PC-3 (cell line): ENCODE measurements at regions not wholly inside any gene's neighbourhood (a gene's known extent, or its start where the extent isn't known, plus 50 kb on each side); places are given as distances from the start of the nearest gene placed in this dataset.

Experiments used
- ATAC-seq: fragments of 200-7000 bp; cut with Tn5 transposase; 2 replicates; pipeline ENCODE4 v1.9.1; 2020; ENCODE audit warnings: mild to moderate bottlenecking, moderate library complexity
- BruUV-seq: library from RNA; stranded (reverse); fragments of 400-500 nt; replicated peaks from 2 replicates; lab custom pipeline; 2021; lab: Mats Ljungman, UMichigan
- CTCF ChIA-PET: fragments of 300-600 bp; sonication (Branson Sonifier 250); formaldehyde crosslinking; loops from one replicate; lab custom pipeline; 2022; ENCODE audit warnings: antibody characterized with exemption; lab: Charles Lee
- POLR2A ChIA-PET: fragments of 300-600 bp; sonication (Branson Sonifier 250); formaldehyde crosslinking; loops from one replicate; lab custom pipeline; 2022; ENCODE audit warnings: antibody characterized with exemption; ENCODE audit not compliant: unreplicated experiment; lab: Charles Lee
- DNase-seq: peaks from one replicate; pipeline ENCODE4 v3.0.0-alpha.2; 2015
- H2AFZ ChIP-seq: fragments of 300-600 bp; sonication (generic); 2 replicates; pipeline ENCODE4 v1.6.0; 2016; ENCODE audit warnings: antibody characterized with exemption, low read length
- H3F3A ChIP-seq: fragments of 300-600 bp; sonication (generic); one replicate; pipeline ENCODE4 v1.6.0; 2017; ENCODE audit warnings: antibody characterized with exemption, low read length, control low read depth, mild to moderate bottlenecking; ENCODE audit not compliant: unreplicated experiment
- H3K27ac ChIP-seq: fragments of 300-600 bp; sonication (generic); 2 replicates; pipeline ENCODE4 v1.5.1; 2016; ENCODE audit warnings: mild to moderate bottlenecking, low read length
- H3K27me3 ChIP-seq: fragments of 300-600 bp; sonication (generic); 2 replicates; pipeline ENCODE4 v1.6.1; 2016; ENCODE audit warnings: low read length, mixed read lengths
- H3K36me3 ChIP-seq: fragments of 300-600 bp; sonication (generic); 2 replicates; pipeline ENCODE4 v1.6.1; 2016; ENCODE audit warnings: low read depth, mixed run types, low read length, mixed read lengths
- H3K4me1 ChIP-seq: fragments of 300-600 bp; sonication (generic); 2 replicates; pipeline ENCODE4 v1.5.1; 2016; ENCODE audit warnings: low read length; ENCODE audit not compliant: insufficient read depth
- H3K4me2 ChIP-seq: fragments of 300-600 bp; sonication (generic); 2 replicates; pipeline ENCODE4 v1.6.0; 2016; ENCODE audit warnings: low read length
- H3K4me3 ChIP-seq: fragments of 300-600 bp; sonication (generic); 2 replicates; pipeline ENCODE4 v1.5.1; 2016; ENCODE audit warnings: mild to moderate bottlenecking, low read length, mixed read lengths
- H3K79me2 ChIP-seq: fragments of 300-600 bp; sonication (generic); 2 replicates; pipeline ENCODE4 v1.6.1; 2017; ENCODE audit warnings: low read length, mixed read lengths
- H3K9ac ChIP-seq: fragments of 300-600 bp; sonication (generic); 2 replicates; pipeline ENCODE4 v1.6.0; 2016; ENCODE audit warnings: mild to moderate bottlenecking, low read length
- H3K9me2 ChIP-seq: fragments of 300-600 bp; sonication (generic); replicated peaks from 2 replicates; pipeline ENCODE4 v1.6.1; 2016; ENCODE audit warnings: mixed run types, low read length, mixed read lengths
- H3K9me3 ChIP-seq: fragments of 300-600 bp; sonication (generic); 2 replicates; pipeline ENCODE4 v1.6.1; 2016; ENCODE audit warnings: low read length, mixed read lengths
- H4K20me1 ChIP-seq: fragments of 300-600 bp; sonication (generic); 2 replicates; pipeline ENCODE4 v1.6.1; 2016; ENCODE audit warnings: low read length, mixed read lengths
- EZH2 ChIP-seq: fragments of 300-600 bp; sonication (generic); IDR thresholded peaks from one replicate; pipeline ENCODE4 v1.6.1; 2017; ENCODE audit warnings: antibody characterized with exemption, mild to moderate bottlenecking, low read length; ENCODE audit not compliant: unreplicated experiment
- EZH2phosphoT487 ChIP-seq: fragments of 300-600 bp; sonication (generic); IDR thresholded peaks from 2 replicates; pipeline ENCODE4 v1.6.1; 2018; ENCODE audit warnings: mild to moderate bottlenecking, antibody characterized with exemption, low read length, borderline replicate concordance
- intact Hi-C: fragments of 100-400 bp; cut with micrococcal nuclease; formaldehyde crosslinking; loops from 2 replicates; pipeline ENCODE4 v1.9.0; 2023
- TF ChIP-seq, protein P1 (sequence below): fragments of 300-600 bp; sonication (generic); conservative IDR thresholded peaks from 2 replicates; pipeline ENCODE4 v1.5.1; 2017; ENCODE audit warnings: antibody characterized with exemption, low read depth, mild to moderate bottlenecking, low read length

DNA sequence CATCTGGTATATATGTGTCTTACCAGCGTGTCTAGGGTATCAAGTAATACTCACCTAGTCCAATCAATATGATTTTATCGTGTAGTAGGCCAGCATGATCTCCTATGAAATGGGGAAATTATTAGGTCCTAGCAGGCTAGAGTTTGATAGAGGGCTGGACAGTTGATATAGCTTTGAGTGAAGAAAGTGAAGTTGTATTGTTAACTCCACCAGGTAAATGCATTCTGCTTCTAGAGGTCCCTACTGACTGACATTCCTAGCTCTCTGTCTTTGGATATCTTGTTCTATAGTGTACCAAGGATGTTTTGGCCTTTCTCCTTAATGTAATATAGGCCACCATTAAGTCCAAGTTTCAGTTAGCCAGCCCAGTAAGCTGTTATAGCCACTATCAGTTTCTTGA is 97.4 kb downstream of the EBNA1BP2 start:
- Histone ChIP-seq H3K9me2 (no peaks in the 10 kb centered on the region), H3K79me2 (no peaks in the 10 kb centered on the region), H3K36me3 (no peaks in the 10 kb centered on the region), H3K9ac (no peak overlapping the region), H4K20me1 (no peaks in the 10 kb centered on the region), H3K4me1 (no peaks in the 10 kb centered on the region), H3K9me3 (no peaks in the 10 kb centered on the region), H3K4me3 (no peak overlapping the region), H3K27me3 (no peaks in the 10 kb centered on the region), H3K27ac (no peak overlapping the region), H2AFZ (no peak overlapping the region), H3K4me2 (no peak overlapping the region), H3F3A (no peaks in the 10 kb centered on the region)
- DNase-seq (no peak), ATAC-seq (no peak)
- TF ChIP-seq EZH2phosphoT487 = no peak
- TF ChIP-seq, protein P1, sequence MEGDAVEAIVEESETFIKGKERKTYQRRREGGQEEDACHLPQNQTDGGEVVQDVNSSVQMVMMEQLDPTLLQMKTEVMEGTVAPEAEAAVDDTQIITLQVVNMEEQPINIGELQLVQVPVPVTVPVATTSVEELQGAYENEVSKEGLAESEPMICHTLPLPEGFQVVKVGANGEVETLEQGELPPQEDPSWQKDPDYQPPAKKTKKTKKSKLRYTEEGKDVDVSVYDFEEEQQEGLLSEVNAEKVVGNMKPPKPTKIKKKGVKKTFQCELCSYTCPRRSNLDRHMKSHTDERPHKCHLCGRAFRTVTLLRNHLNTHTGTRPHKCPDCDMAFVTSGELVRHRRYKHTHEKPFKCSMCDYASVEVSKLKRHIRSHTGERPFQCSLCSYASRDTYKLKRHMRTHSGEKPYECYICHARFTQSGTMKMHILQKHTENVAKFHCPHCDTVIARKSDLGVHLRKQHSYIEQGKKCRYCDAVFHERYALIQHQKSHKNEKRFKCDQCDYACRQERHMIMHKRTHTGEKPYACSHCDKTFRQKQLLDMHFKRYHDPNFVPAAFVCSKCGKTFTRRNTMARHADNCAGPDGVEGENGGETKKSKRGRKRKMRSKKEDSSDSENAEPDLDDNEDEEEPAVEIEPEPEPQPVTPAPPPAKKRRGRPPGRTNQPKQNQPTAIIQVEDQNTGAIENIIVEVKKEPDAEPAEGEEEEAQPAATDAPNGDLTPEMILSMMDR = no peak
- BruUV-seq = no TSS peak
- ChIA-PET POLR2A (no interaction called here), CTCF (interaction anchor here (0.8 to 2.9 kb wide), 2 partner anchors 151 to 162 kb away, joined by 3 to 78 read pairs; no protein-coding TSS in a partner anchor)
- intact Hi-C loops = loop anchor here (1.0 to 10.0 kb wide), 2 partner anchors 90 to 296 kb away; no protein-coding TSS in a partner anchor

GRCh38 chr1:43074244-43074643 is 97.8 kb downstream of the EBNA1BP2 start:
- Histone ChIP-seq H3K9me3 (no peaks in the 10 kb centered on the region), H3K9ac (no peak overlapping the region), H3K4me1 (no peaks in the 10 kb centered on the region), H2AFZ (no peak overlapping the region), H3K27me3 (no peaks in the 10 kb centered on the region), H3K27ac (no peak overlapping the region), H3K79me2 (no peaks in the 10 kb centered on the region), H3K4me2 (no peak overlapping the region), H4K20me1 (no peaks in the 10 kb centered on the region), H3K9me2 (no peaks in the 10 kb centered on the region), H3K36me3 (no peaks in the 10 kb centered on the region), H3F3A (no peaks in the 10 kb centered on the region), H3K4me3 (no peak overlapping the region)
- POLR2A ChIA-PET = interaction anchor here (0.7 to 1.0 kb wide), 3 partner anchors 136 to 307 kb away, joined by 4 to 6 read pairs (median 4); partner anchors contain the start of genes C1orf50 and P3H1
- intact Hi-C loops = loop anchor here (1.0 to 10.0 kb wide), 2 partner anchors 91 to 296 kb away; no protein-coding TSS in a partner anchor
- TF ChIP-seq EZH2 (no peak), EZH2phosphoT487 (no peak)
- TF ChIP-seq, protein P1 = peak; percentile 66
- ATAC-seq = peak; percentile 81
- peak; percentile 70 for DNase-seq
- CTCF ChIA-PET = interaction anchor here (0.5 to 2.9 kb wide), 25 partner anchors 11 to 496 kb away, joined by 3 to 78 read pairs (median 5); partner anchors contain the start of genes C1orf50, P3H1 and ZNF691
- no TSS peak for BruUV-seq
